Stimulated activated CD8-positive, alpha-beta memory T cell treated with anti-CD3 and anti-CD28 coated beads, Interleukin-12 subunit alpha, Interleukin-12 subunit beta, amount 100 ng/mL, for 24 hours (primary cell): ENCODE measurements at regions not wholly inside any gene's neighbourhood (a gene's known extent, or its start where the extent isn't known, plus 50 kb on each side); places are given as distances from the start of the nearest gene placed in this dataset.

Experiments used
- DNase-seq: peaks from one replicate; pipeline ENCODE4 v3.0.0-alpha.2; 2020; ENCODE audit errors: extremely low read depth

DNA sequence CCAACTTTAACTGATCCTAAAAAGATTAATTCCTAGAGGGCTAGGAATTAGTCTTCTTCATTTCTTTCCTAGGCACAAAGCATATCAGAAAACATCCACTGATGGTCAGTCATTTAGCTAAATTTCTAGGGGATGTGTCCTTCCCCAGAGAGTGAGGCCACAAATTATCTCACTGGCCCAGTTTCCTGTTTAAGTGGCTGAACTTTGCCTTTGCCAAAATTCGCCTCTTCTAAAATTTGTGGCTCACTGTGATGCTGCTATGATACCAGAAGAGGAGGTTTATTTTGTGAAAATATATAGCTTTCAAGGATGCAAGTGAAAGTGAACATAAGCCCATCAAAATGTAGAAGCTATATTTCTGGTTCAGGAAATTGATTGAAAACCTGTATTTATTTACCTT, 98.1 kb upstream of the FER start:
- no peak for DNase-seq

DNA sequence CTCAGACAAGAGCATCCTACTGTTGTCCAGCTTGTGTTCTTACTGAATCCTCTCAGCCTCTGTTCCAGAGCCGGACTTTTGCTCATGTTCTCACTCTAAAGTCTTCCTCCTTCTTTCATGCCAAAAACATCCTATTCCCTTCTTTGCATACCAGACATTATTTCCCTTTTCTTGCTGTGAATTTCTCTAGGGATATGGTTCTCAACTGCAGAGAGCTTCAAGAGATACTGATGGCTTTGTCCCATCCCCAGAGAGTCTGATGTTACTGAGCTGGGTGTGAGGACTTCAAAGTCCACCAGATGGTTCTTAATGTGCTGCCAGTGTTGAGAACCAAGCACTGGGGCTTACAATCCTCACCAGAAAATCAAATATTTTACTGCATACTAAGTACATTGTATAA, 98.6 kb upstream of the FER start:
- DNase-seq: no peak

DNA sequence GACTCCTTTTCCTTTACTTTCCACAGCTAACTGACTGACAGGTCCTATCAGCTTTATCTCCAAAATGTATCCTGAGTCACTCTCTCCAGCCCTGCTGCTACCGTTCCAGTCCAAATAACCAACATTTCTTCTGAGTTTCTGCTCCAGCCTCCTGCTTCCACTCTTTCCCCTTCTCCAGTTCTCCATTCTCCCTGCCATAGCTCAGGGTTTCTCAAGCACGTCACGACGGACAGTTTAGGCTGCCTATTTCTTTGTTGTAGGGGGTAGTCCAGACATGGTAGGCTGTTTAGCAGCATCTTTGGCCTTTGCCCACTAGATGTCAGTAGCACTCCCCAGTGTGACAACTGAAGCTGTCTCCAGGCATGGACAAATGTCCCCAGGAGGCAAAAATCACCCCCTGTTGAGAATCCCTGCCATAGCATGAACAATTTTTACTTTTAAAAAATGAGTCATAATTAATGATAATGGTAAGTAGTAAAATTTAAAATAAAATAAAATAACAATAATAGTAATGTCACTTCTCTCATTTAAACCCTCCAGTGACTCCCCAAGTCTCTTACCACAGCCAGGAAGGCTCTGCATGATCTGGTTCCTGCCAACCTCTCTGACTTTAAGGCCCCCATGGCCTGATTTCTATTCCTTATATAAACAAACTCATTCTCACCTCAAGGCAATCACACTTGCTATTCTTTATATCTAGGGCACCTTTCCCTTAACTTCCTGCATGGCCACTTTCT, 105.4 kb upstream of the FER start:
- peak; percentile 8 for DNase-seq

DNA sequence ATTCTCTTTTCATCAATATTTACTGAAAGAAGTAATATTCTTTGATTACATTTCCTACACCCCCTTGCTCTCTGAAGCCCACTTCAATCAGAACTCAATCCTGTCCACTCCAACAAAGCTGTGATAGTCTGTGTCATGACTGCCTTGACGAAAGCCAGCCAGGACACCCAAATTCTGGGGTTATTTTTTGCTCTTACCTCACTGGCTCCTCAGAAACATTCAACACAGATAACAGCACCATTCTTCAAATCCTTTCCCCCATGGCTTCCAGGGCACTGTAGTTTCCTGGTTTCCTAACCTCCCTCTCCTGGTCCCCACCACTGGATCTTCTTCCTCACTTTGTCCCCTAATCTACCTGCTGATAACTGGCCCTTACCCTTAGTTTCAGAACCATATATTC, 106.1 kb upstream of the FER start:
- no peak for DNase-seq

DNA sequence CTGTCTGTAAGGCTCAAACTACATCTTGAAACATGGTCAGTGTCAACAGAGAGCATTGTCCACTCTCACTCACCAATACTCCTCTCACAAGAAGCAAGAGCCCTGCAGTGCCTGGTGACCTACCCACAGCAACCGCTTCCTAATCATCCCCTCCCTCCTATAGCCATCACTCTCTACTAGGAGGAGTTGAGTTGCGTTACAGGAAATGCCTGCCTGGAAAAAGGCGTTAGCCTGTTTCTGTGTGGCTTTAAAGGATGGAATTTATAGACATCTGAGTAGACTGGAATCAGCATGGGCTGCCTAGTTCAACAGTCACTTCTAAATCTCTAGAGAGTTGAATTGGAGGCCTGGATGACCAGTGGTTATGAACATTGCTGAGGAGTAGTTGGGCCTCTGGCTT, 108.3 kb upstream of the FER start:
- no peak for DNase-seq

DNA sequence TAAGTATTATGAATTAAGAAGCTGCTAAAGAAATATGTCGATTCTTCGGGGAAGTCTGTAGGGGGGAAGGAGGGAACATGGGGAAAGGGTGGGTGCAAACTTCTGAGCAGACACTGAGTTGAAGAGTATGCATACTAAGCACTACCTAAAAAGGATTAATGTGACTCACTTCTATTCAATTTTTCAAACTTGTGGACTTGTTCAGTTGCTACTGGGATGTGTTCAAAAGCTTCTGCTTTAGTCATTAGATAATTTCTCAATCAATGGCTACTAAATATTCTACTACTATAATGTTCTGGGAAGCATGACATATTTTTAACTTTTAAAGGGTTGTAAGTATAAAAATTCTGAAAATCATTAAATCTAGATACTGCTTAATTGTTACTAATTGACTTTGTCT, 109.7 kb upstream of the FER start:
- DNase-seq: no peak

DNA sequence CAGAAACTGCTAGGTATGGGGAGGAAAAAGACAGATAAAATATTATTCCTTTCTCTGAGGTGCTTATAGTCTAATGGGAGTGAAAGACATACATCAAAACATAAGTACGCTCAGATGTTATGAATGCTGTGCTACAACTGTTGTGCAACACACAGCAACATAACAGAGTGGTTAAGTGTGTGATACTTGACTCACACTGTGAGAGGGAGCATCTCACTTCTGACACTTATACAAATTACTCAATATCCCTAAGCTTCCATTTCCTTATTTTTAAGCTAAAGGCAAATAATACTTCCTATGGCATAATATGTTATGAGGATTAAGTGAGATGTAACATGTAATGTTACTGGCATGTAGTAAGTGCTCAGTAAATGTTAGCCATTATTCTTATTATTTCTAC, 110.6 kb upstream of the FER start:
- DNase-seq: no peak

DNA sequence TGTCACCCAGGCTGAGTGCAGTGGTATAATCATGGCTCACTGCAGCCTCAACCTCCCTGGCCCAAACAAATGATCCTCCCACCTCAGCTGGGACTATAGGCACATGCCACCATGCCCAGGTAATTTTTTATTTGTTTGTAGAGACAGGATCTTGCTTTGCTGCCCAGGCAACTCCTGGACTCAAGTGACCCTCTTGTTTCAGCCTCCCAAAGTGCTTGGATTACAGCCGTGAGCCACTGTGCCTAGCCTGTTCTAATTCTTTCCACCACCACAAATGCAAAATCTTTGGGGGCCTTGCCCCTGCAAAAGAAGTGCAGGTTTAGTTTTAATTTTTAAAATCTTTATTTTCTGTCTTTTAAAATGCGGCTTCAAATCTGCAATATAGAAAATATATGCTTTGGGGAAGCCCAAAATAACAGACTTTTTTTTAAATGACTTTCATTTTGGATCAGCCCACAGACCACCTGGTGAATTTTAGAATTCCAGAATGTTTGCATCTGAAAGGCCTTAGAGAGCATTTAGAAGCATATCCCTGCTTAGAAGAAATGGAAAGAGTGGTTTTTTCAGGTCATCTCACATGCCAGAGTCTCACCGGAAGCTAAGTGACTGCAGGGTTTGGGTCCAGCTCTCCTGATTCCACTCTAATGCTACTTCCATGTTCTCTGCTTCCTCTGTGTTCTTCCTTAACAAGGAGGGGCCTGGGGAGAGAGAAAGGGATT, 111.4 kb upstream of the FER start:
- no peak for DNase-seq

DNA sequence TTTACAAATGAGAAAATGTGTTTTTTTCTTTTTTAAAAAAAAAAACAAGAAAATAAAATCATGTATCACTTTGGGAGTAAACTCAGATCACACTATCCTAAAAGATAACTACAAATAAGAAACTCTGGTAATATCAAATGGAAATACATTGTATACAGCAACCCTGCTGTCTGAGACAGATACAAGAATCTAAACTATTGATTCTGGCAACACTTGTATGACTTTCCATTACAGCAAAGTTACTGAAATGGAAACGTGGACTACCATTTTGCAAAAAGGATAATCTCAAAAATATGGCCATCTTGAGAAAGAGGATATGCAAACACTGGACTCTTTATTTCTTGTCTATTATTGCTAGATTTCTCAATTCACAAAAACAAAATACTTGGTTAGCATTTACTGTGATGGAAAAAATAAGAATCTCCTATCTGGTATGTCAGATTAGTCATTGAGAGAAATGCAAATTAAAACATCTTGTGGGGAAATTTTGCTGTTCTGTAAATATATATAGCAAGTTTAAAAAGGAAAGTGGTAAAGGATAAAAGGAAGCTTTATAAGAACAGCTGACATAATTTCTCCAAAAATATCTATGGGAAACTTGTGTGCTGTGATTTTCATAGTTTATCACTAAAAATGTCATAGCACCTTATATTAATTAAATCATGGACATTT, 112.9 kb upstream of the FER start:
- DNase-seq: no peak

DNA sequence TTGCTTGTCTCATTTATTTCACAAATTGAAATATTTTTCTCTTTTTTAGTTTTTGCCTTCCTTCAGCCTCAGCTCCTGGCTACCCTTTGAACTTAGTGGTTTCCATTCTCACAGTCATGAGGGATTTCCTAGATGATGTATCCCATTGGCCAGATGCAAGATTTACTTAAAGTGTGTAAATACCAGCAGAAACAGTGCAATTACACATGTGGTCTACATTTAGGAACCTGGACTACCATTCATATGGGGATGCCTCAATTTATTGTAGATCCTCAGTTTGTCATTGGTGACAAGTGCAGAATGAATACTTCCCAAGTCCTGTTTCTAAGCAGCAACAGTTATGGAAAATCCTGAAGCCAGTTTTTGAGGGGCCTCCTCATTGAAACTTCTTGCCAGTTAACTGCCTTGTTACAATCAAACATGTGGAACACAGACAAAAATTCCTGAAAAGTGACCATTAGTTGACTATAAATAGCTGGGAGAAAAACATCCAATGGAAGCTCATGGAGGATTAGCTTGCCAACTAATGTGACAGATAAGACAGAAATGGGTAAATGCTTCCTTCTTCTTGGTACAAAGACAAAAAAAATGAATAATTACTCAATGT, 113.6 kb upstream of the FER start:
- DNase-seq: no peak

DNA sequence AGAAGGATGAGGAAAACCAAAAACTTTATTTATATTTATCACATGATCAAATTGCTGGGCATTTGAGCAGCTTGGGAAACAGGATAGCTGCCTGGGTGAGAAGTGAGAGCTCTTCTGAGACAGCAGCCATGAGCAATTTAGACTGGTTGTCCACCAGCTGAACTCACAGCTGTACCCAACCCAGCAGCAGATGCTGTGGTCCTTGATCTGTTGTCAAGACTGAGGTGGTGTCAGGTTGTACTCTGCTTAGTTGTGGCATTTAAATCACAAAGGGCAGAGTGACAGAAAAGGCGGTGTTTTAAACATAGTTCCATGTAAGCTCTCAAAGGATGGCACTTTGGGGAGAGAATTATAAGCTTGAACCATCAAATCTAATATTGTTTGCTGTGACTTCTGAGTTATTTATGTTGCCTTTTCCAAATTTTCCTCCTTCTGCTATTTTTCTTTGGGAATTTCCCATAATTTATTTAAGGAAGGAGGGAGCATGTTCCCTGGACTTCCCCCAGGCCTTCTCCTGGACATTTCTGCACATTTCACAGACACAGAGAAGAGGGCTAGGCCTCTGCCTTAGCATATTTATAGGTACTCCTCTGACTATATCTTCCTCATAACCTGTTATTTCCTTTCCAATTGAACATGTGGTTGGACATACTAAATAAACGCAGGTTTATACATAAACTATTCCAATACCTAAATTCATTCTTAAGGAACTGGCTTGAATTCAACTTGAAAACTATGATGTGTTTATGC, 117.7 kb upstream of the FER start:
- no peak for DNase-seq

DNA sequence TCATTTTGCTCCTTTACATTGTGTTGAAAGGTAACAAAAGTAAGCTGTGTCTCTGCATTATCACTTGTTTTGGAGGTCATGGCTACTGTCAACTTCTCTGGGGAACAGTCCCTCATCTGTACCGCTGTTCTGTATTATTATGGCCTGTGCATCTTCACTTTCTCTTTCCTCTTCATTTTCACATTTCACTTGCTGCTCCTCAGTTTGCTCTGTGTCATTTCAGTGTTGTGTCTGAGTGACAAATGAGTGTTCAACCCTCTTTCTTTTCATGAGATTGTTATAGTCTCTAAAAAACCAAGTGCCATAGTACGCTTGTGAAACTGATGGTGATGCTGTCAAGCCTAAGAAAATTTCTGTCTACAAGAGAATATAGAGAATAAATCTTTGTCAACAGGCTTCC, 122.0 kb upstream of the FER start:
- DNase-seq: no peak

DNA sequence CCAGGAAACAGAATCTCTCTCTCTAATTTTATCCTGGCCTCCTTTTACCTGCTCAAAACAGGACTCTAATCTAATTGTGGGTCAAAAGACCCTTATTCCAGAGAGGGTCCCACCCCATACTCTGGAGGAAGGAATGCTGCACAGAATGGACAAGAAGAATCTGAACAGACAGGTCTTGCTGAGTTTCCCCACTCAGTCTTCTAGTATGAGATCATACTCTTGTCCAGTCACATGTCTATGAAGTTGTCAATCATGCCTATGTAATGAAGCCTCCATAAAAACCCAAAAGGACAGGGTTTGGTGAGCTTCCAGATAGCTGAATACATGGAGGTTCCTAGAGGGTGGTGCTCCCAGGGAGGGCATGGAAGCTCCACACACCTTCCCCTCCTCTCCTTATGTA, 123.9 kb upstream of the FER start:
- DNase-seq: no peak

DNA sequence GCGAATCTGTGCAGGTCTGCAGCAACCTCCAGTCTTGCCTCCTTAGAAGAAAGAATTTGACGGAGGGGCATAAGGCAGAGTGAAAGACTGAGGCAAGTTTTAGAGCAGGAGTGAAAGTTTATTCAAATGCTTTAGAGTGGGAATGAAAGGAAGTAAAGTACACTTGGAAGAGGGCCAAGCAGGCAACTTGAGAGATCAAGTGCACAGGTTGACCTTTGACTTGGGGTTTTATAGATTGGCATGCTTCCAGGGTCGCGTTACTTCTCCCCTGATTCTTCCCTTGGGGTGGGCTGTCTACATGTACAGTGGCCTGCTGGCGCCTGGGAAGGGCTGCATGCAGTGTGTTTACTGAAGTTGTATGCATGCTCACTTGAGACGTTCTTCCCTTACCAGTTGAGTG, 127.2 kb upstream of the FER start:
- DNase-seq: no peak

DNA sequence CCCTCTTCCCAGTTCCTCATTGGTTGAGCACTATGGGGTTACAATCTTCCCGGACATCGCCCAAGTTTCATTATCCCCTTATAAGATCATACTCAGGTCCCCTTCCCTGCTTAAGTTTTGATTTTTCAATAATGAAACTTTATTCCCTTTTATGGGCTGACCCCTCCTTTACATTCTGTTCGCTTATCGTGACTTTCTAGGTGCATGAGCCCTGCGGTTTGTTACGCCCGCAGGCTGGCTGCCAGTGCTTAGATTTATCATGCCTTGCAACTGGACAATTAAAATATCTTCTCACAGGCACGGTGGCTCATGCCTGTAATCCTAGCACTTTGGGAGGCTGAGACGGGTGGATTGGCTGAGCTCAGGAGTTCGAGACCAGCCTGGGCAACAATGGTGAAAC, 127.9 kb upstream of the FER start:
- DNase-seq: no peak

DNA sequence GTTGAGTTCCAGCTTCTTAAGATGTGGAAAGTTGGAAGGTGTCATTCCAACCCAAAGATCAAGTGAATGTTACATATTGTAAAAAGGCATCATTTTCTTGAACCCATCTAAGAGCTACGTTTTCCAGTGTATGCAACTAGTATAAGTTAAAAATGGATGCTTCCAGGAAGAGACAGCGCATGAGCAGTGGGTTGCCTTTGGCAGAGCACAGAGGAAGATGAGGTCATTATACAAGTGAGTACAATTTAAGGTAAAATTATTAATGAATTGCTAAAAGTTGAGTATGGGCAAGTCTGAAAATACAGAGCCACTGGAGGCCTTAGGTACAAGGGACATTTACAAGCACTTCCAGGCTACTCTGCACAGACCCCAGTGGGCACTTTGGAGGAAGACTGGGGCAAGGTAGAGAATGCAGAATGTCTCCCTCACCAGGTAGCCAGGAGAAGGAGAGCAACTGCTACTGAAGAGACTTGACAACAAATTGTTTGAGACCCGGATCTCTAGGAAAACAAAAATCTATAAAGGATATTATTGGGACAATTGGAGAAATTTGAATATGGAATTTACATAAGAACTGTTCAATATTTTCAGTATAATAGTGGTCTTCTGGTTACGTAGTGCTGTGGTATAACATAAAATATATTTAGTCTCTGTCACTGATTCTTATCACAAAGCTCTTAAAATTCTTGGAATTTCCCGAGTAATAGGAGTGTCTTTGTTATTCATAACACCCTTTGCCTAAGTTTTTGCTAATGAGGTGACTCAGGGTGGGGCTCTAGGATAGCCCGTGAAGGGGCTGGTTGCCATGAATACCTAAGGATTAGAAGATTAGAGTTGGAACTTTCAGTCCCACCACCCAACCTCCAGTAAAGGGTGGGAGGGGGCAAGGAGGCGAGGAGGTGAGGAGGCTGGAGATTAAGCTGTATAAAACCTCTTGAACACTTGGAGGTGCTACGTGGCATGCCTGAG, 129.9 kb upstream of the FER start:
- no peak for DNase-seq

DNA sequence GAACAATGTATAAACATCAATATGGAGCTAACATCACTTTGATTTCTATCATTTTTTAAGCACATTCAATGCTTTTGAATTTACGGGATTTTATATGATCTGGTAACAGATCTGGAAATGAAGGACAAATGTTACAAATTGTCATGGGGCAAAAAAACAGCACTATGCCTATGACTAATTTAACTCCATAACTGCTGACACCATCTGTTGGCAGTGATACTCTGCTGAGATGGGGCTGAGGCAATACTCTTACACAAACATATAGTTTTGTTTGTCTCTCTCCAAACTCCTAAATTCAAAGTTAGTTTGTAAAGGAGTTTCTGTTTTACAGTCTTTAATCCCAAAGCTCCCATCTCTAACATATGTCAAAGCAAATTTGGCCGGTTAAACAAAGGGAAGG, 132.5 kb upstream of the FER start:
- DNase-seq: no peak

DNA sequence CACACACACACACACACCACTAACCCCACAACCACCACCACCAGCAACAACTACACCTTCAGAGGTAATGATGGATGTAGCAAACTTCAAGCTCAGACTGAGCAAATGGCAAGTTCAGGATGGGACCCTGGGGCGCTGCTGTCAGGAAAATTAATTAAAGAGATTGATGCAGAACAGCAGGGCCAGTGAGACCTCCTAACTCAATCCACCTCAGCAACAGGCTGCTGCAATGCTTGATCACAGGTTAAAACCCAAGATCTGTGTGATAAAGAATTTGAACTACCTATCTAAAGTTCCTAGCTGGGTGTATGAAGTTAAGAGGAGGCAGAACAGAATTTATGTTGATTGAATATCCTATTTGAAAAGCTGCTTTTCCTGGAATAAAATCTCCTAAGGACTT, 140.3 kb upstream of the FER start:
- DNase-seq: no peak

DNA sequence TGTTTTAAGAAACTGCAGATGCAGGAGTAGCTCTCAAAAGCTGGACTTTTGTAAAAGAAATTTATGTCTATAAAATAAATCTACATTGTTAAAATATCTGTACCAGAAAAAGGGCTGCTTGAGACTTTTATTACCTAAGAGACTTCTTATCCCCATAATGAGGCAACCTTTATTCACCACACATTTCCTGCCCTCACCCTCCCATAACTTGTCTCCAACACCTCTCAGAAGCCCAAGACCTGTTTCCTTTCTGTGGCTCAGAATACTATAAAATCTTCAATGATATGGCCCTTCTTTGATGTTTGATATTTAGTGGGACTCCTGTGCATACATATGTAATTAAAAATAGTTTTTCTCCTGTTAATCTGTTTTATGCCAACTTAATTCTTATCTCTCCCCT, 141.5 kb upstream of the FER start:
- no peak for DNase-seq

DNA sequence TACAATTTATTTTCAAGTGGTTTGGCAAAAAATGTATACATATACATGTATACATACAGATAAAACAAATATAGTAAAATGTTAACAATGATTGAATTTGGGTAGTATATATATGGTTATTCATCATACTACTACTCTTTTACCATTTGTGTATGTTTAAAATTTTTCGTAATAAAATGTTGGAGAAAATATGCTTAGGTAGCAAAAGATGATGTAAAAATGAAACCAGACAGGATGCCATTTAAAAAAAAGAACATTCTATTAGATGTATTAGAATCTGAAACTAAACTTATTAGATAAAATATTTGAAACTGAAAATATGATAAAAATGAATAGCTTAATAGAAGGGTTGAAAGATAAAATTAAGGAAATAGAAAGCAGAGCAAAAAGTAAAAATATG, 144.9 kb upstream of the FER start:
- no peak for DNase-seq

DNA sequence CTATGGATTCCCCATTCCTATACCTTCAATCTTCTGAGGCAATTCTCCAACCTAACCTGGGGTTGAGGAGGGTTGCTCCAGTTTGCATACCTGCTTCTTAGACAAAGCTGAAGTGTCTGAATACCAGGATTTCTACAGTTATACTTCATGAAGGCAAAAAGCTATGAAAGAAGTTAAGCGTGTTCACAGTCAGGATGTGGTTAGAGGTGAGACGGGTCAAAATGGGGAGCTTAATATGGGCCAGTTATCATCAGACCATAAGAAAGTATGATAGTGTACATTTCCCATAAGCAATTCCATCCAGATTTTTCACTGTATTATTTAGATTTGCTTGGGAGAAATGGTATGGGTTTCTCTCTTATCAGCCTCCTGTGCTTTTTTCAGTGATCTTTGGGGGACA, 156.9 kb upstream of the FER start:
- DNase-seq: no peak
